NB4 (cell line): ENCODE measurements at regions not wholly inside any gene's neighbourhood (a gene's known extent, or its start where the extent isn't known, plus 50 kb on each side); places are given as distances from the start of the nearest gene placed in this dataset.

ENCODE experiments used
- CTCF ChIP-seq: IDR thresholded peaks from one replicate; pipeline ENCODE4 v1.5.1; 2012; ENCODE audit warnings: low read depth, low read length
- MAX ChIP-seq: IDR thresholded peaks from 2 replicates; pipeline ENCODE4 v1.6.1; 2011; ENCODE audit warnings: low read depth, low read length
- POLR2A ChIP-seq: IDR thresholded peaks from 2 replicates; pipeline ENCODE4 v1.6.1; 2011; ENCODE audit warnings: mild to moderate bottlenecking; ENCODE audit not compliant: insufficient read length; ENCODE audit errors: extremely low read depth

GRCh38 chr10:56633876-56634452 lies 272.9 kb upstream of the ZWINT start:
- TF ChIP-seq CTCF (no peak), MAX (no peak), POLR2A (no peak)
